ENCODE measurements at regions not wholly inside any gene's neighbourhood (a gene's known extent, or its start where the extent isn't known, plus 50 kb on each side); places are given as distances from the start of the nearest gene placed in this dataset.
A peak's percentile ranks its signal among the peaks of the same experiment; 100 is the strongest.

- Mint-ChIP-seq H3K4me3 (no peak overlapping the region), H3K36me3 (peaks cover 10% of the 10 kb centered on the region), H3K27me3 (no peaks in the 10 kb centered on the region), H3K4me1 (ENCODE audit: low read depth) (peaks cover 11% of the 10 kb centered on the region), H3K9me3 (ENCODE audit: low read depth) (no peaks in the 10 kb centered on the region), H3K27ac (no peak overlapping the region)
Observed at GRCh38 chr12:92272061-92272964, 126.7 kb upstream of the BTG1 start.

DNA sequence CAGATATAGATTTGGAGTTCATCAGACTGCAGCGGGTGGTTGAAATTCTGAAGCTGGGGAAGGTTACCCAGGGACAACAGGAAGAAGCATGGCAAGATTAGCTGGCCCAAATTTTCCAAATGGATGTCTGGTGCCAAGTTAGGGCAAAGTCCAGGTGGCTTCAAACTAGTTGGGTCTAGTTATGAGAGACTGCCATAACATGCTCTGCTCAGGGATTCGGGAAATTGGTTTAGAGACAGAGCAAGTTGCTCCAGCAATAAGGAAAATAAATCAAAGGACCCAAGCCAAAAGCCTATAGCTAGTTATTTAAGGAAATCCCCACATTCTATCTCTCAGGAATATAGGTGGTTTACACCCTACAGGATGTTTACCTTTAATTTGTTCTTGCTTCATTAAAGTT is 125.7 kb upstream of the BTG1 start:
- no peak overlapping the region for H3K4me3 Mint-ChIP-seq
- no peak overlapping the region for H3K27ac Mint-ChIP-seq
- H3K36me3 Mint-ChIP-seq, result peaks cover 7% of the 10 kb centered on the region
- peaks cover 11% of the 10 kb centered on the region for H3K4me1 Mint-ChIP-seq (ENCODE audit: low read depth)
- H3K9me3 Mint-ChIP-seq (ENCODE audit: low read depth), result no peaks in the 10 kb centered on the region
- H3K27me3 Mint-ChIP-seq, result no peaks in the 10 kb centered on the region

DNA sequence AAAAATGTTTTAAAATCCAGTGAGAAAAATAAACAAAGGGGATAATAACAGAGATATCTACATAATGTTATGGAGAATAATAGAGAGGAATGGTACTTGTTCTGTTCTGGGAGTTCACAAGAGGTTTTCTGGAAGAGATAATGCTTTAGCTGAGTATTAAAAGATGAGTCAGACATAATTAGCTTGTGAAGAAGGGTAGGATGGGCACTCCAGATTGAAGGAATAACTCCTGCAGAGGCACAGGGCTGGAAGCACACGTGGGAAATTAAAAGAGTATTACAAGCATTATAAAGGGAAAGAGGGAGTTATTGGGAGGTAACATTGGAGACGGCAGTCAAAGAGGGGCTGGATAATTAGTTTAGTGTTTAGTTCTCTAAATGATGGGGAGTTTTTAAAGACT is 124.9 kb upstream of the BTG1 start:
- Mint-ChIP-seq H3K4me3 (no peak overlapping the region), H3K4me1 (ENCODE audit: low read depth) (peaks cover 11% of the 10 kb centered on the region), H3K36me3 (peaks cover 7% of the 10 kb centered on the region), H3K27me3 (no peaks in the 10 kb centered on the region), H3K27ac (no peak overlapping the region), H3K9me3 (ENCODE audit: low read depth) (no peaks in the 10 kb centered on the region)

- Mint-ChIP-seq H3K27ac (no peak overlapping the region), H3K27me3 (no peaks in the 10 kb centered on the region), H3K4me1 (ENCODE audit: low read depth) (peaks cover 11% of the 10 kb centered on the region)
Observed at GRCh38 chr12:92268946-92269345, 123.3 kb upstream of the BTG1 start.

GRCh38 chr12:92261692-92262091 is 116.0 kb upstream of the BTG1 start:
- peaks cover 6% of the 10 kb centered on the region for H3K36me3 Mint-ChIP-seq
- peaks cover 33% of the 10 kb centered on the region for H3K4me1 Mint-ChIP-seq (ENCODE audit: low read depth)
- no peak overlapping the region for H3K27ac Mint-ChIP-seq
- H3K4me3 Mint-ChIP-seq, result no peak overlapping the region
- H3K27me3 Mint-ChIP-seq, result no peaks in the 10 kb centered on the region
- no peaks in the 10 kb centered on the region for H3K9me3 Mint-ChIP-seq (ENCODE audit: low read depth)

More at GRCh38 chr12:92268946-92269345, 123.3 kb upstream of the BTG1 start:
- peaks cover 7% of the 10 kb centered on the region for H3K36me3 Mint-ChIP-seq
- H3K4me3 Mint-ChIP-seq, result no peak overlapping the region
- no peaks in the 10 kb centered on the region for H3K9me3 Mint-ChIP-seq (ENCODE audit: low read depth)

DNA sequence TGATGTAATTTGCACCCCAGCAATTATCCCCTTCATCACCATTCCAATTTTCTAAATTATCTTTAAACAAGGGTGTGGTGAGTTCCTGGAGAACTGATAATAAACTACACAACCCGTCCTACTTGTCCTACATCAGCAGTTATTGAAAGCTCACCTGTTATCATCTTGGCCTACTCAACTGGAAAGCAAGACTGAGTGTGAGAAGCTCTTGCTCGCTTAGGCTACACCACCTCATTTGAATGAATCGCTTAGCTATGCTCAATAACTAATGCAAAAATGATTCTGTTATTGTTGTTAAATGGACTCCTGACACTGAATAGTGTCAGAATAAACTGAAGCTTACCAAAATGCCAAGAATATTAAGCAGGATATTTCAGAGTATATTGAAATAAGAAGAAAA is 115.4 kb upstream of the BTG1 start:
- Mint-ChIP-seq H3K27ac (no peak overlapping the region), H3K4me1 (ENCODE audit: low read depth) (peaks cover 38% of the 10 kb centered on the region), H3K27me3 (no peaks in the 10 kb centered on the region), H3K4me3 (no peak overlapping the region), H3K36me3 (peaks cover 8% of the 10 kb centered on the region), H3K9me3 (ENCODE audit: low read depth) (no peaks in the 10 kb centered on the region)

- peak overlapping the region; percentile 27 for H3K4me3 Mint-ChIP-seq
- peak overlapping the region; percentile 77 for H3K27ac Mint-ChIP-seq
- H3K9me3 Mint-ChIP-seq (ENCODE audit: low read depth), result no peaks in the 10 kb centered on the region
- no peaks in the 10 kb centered on the region for H3K27me3 Mint-ChIP-seq
- peaks cover 39% of the 10 kb centered on the region for H3K4me1 Mint-ChIP-seq (ENCODE audit: low read depth)
- peaks cover 11% of the 10 kb centered on the region for H3K36me3 Mint-ChIP-seq
Observed at GRCh38 chr12:92259696-92260251, 114.1 kb upstream of the BTG1 start.

- peak overlapping the region; percentile 27 for H3K4me3 Mint-ChIP-seq
- peaks cover 11% of the 10 kb centered on the region for H3K36me3 Mint-ChIP-seq
- peaks cover 39% of the 10 kb centered on the region for H3K4me1 Mint-ChIP-seq (ENCODE audit: low read depth)
- peak overlapping the region; percentile 77 for H3K27ac Mint-ChIP-seq
- H3K27me3 Mint-ChIP-seq, result no peaks in the 10 kb centered on the region
- no peaks in the 10 kb centered on the region for H3K9me3 Mint-ChIP-seq (ENCODE audit: low read depth)
Observed at GRCh38 chr12:92259291-92259690, 113.6 kb upstream of the BTG1 start.

- H3K36me3 Mint-ChIP-seq, result peaks cover 11% of the 10 kb centered on the region
- H3K27me3 Mint-ChIP-seq, result no peaks in the 10 kb centered on the region
- H3K4me3 Mint-ChIP-seq, result no peak overlapping the region
- H3K4me1 Mint-ChIP-seq (ENCODE audit: low read depth), result peaks cover 45% of the 10 kb centered on the region
- H3K9me3 Mint-ChIP-seq (ENCODE audit: low read depth), result no peaks in the 10 kb centered on the region
- no peak overlapping the region for H3K27ac Mint-ChIP-seq
Observed at GRCh38 chr12:92257261-92257660, 111.6 kb upstream of the BTG1 start.

GRCh38 chr12:92255741-92256140 is 110.1 kb upstream of the BTG1 start:
- Mint-ChIP-seq H3K27me3 (no peaks in the 10 kb centered on the region), H3K27ac (no peak overlapping the region)

DNA sequence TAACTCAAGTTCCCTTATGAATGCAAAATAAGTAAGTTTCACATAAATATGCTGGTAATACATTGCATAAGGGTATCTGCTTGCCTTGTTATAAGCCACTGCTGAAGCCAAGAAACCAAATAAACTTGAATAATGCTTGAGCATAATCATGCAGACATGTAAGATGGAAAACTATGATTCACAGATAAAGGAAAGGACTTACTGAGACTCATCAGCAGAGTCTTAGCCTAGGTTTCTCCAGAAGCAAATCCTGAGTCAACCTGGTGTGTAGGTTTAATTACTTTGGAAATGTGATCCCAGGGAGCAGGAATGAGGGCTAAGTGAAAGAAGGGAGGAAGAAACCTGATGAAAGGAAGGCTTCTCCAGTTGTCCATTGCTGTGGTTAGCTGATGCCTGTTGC is 107.7 kb upstream of the BTG1 start:
- Mint-ChIP-seq H3K4me1 (ENCODE audit: low read depth) (peaks cover 20% of the 10 kb centered on the region), H3K27ac (no peak overlapping the region), H3K4me3 (no peak overlapping the region), H3K9me3 (ENCODE audit: low read depth) (no peaks in the 10 kb centered on the region), H3K27me3 (no peaks in the 10 kb centered on the region), H3K36me3 (peaks cover 11% of the 10 kb centered on the region)

More at GRCh38 chr12:92255741-92256140, 110.1 kb upstream of the BTG1 start:
- peaks cover 11% of the 10 kb centered on the region for H3K36me3 Mint-ChIP-seq
- H3K4me3 Mint-ChIP-seq, result no peak overlapping the region
- H3K4me1 Mint-ChIP-seq (ENCODE audit: low read depth), result peaks cover 42% of the 10 kb centered on the region
- no peaks in the 10 kb centered on the region for H3K9me3 Mint-ChIP-seq (ENCODE audit: low read depth)

- H3K27me3 Mint-ChIP-seq, result no peaks in the 10 kb centered on the region
- H3K4me3 Mint-ChIP-seq, result no peak overlapping the region
- peaks cover 14% of the 10 kb centered on the region for H3K4me1 Mint-ChIP-seq (ENCODE audit: low read depth)
- no peaks in the 10 kb centered on the region for H3K9me3 Mint-ChIP-seq (ENCODE audit: low read depth)
- no peak overlapping the region for H3K27ac Mint-ChIP-seq
- no peaks in the 10 kb centered on the region for H3K36me3 Mint-ChIP-seq
Observed at GRCh38 chr12:92248977-92249376, 103.3 kb upstream of the BTG1 start.

DNA sequence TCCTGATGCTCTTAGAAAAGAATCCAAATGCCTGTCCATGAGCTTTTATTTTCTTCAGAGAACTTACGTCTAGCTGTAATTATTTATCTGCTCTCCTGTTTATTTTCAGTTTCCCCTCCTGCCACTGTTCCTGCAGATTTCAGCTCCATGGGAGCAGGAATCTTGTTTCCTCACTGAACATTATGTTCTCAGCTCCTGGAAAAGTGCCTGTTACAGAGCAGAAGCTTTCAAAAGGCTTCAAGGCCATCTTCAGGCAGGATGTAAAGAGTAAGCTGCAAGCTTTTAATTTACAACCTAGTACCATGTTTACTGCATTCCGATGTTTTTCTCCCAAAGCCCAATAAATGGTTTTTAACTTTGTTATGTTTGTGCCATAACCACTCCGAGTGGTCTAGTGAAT is 98.4 kb upstream of the BTG1 start:
- H3K36me3 Mint-ChIP-seq, result peaks cover 2% of the 10 kb centered on the region
- H3K9me3 Mint-ChIP-seq (ENCODE audit: low read depth), result no peaks in the 10 kb centered on the region
- H3K4me3 Mint-ChIP-seq, result no peak overlapping the region
- peak overlapping the region; percentile 22 for H3K27ac Mint-ChIP-seq
- peaks cover 15% of the 10 kb centered on the region for H3K4me1 Mint-ChIP-seq (ENCODE audit: low read depth)
- no peaks in the 10 kb centered on the region for H3K27me3 Mint-ChIP-seq

DNA sequence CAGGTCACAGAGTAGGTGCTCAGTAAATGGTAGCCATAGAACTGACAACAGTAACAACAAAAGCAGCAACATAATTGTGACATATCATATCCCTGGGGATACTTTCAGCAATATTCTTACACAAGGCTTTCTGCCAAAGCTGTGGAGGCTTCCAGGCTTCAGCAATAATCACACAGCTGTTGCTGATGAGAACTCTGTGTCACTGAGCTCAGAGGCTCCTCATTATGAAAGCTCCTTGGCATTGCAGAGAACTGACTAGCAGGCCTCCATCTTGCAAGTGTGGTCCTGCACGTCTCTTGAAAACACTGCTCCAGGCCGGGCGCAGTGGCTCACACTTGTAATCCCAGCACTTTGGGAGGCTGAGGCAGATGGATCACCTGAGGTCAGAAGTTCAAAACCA is 97.3 kb upstream of the BTG1 start:
- Mint-ChIP-seq H3K4me3 (no peak overlapping the region), H3K27me3 (no peaks in the 10 kb centered on the region), H3K27ac (no peak overlapping the region), H3K9me3 (ENCODE audit: low read depth) (no peaks in the 10 kb centered on the region), H3K36me3 (peaks cover 2% of the 10 kb centered on the region), H3K4me1 (ENCODE audit: low read depth) (peaks cover 16% of the 10 kb centered on the region)

GRCh38 chr12:92237762-92238523 is 92.3 kb upstream of the BTG1 start:
- no peak overlapping the region for H3K27ac Mint-ChIP-seq
- peaks cover 33% of the 10 kb centered on the region for H3K4me1 Mint-ChIP-seq (ENCODE audit: low read depth)

More at GRCh38 chr12:92237762-92238523, 92.3 kb upstream of the BTG1 start:
- Mint-ChIP-seq H3K27me3 (no peaks in the 10 kb centered on the region), H3K4me3 (no peak overlapping the region), H3K36me3 (no peaks in the 10 kb centered on the region), H3K9me3 (ENCODE audit: low read depth) (no peaks in the 10 kb centered on the region)
